ENCODE measurements at regions not wholly inside any gene's neighbourhood (a gene's known extent, or its start where the extent isn't known, plus 50 kb on each side); places are given as distances from the start of the nearest gene placed in this dataset.

DNA sequence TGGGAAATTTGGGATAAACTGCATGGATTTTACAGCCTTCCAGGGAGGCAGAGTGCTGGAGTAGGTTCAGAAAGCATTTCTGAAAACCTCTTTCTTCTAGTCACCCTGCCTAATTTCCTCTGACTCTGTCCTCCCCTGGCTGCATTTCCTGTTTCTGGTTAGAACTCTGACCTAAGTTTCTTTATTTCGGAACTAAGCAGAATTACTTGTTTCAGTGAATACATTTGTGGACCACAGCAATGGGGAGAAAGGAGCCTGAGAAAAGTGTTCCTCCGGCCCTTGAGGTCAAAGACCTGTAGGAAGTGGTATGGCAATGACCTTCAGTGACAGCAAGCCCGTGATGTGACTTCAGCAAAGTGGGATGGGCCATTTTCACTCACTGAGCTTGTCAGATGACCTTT is 173.4 kb upstream of the RUNX1 start:
- TF ChIP-seq, protein P1, sequence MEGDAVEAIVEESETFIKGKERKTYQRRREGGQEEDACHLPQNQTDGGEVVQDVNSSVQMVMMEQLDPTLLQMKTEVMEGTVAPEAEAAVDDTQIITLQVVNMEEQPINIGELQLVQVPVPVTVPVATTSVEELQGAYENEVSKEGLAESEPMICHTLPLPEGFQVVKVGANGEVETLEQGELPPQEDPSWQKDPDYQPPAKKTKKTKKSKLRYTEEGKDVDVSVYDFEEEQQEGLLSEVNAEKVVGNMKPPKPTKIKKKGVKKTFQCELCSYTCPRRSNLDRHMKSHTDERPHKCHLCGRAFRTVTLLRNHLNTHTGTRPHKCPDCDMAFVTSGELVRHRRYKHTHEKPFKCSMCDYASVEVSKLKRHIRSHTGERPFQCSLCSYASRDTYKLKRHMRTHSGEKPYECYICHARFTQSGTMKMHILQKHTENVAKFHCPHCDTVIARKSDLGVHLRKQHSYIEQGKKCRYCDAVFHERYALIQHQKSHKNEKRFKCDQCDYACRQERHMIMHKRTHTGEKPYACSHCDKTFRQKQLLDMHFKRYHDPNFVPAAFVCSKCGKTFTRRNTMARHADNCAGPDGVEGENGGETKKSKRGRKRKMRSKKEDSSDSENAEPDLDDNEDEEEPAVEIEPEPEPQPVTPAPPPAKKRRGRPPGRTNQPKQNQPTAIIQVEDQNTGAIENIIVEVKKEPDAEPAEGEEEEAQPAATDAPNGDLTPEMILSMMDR (IDR thresholded peaks at IDR 0.05): no peak
- TF ChIP-seq POLR2A (IDR thresholded peaks at IDR 0.05): no peak
